ENCODE measurements at regions not wholly inside any gene's neighbourhood (a gene's known extent, or its start where the extent isn't known, plus 50 kb on each side); places are given as distances from the start of the nearest gene placed in this dataset.

DNA sequence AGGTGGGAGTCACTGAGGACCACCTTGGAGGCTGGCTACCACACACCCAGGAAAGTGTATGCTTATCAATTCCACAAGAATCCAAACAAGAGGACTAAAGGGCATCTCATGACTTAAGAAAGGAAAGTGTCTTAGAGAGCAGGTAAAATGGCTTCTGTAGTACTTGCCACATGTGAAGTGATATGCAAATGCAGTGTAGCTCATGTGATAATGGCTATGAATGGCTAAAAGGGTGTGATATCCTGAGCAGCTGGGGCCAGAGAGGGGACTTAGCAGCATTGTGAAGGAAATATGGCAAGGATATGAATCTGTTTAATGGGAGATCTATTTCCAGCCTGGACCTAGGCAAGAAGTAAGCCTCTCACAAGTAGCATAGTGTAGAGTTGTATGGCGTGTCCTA lies 90.5 kb downstream of the BUB3 start:
- no peak overlapping the region for H2AFZ ChIP-seq (replicated peaks)
- Mint-ChIP-seq H3K36me3 (no peaks in the 10 kb centered on the region), H3K9me3 (no peaks in the 10 kb centered on the region), H3K4me3 (no peak overlapping the region), H3K27ac (no peak overlapping the region), H3K27me3 (ENCODE audit: insufficient read depth, low read depth) (no peaks in the 10 kb centered on the region), H3K4me1 (no peaks in the 10 kb centered on the region)
- DNase-seq (ENCODE audit: low spot score) = no peak
- H3K4me2 ChIP-seq = no peak overlapping the region
- no peak overlapping the region for H3K4me3 ChIP-seq
- H3K27me3 ChIP-seq = peaks cover 28% of the 10 kb centered on the region
- no peaks in the 10 kb centered on the region for H3K9me3 ChIP-seq (ENCODE audit: low read depth)
- H3F3A ChIP-seq (ENCODE audit: low read depth) = no peaks in the 10 kb centered on the region
- H3K36me3 ChIP-seq = no peaks in the 10 kb centered on the region
- peaks cover 4% of the 10 kb centered on the region for H4K20me1 ChIP-seq (ENCODE audit: low read depth)
- H3K9ac ChIP-seq = no peak overlapping the region
- H3K79me2 ChIP-seq (ENCODE audit: low read depth) = no peaks in the 10 kb centered on the region
- TF ChIP-seq, protein P1, sequence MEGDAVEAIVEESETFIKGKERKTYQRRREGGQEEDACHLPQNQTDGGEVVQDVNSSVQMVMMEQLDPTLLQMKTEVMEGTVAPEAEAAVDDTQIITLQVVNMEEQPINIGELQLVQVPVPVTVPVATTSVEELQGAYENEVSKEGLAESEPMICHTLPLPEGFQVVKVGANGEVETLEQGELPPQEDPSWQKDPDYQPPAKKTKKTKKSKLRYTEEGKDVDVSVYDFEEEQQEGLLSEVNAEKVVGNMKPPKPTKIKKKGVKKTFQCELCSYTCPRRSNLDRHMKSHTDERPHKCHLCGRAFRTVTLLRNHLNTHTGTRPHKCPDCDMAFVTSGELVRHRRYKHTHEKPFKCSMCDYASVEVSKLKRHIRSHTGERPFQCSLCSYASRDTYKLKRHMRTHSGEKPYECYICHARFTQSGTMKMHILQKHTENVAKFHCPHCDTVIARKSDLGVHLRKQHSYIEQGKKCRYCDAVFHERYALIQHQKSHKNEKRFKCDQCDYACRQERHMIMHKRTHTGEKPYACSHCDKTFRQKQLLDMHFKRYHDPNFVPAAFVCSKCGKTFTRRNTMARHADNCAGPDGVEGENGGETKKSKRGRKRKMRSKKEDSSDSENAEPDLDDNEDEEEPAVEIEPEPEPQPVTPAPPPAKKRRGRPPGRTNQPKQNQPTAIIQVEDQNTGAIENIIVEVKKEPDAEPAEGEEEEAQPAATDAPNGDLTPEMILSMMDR (IDR thresholded peaks at IDR 0.05) = no peak
- TF ChIP-seq EZH2phosphoT487 (IDR thresholded peaks at IDR 0.05) (no peak), EZH2 (IDR thresholded peaks at IDR 0.05) (no peak)
- H3K27ac ChIP-seq = no peak overlapping the region
- H3K4me1 ChIP-seq = no peaks in the 10 kb centered on the region

DNA sequence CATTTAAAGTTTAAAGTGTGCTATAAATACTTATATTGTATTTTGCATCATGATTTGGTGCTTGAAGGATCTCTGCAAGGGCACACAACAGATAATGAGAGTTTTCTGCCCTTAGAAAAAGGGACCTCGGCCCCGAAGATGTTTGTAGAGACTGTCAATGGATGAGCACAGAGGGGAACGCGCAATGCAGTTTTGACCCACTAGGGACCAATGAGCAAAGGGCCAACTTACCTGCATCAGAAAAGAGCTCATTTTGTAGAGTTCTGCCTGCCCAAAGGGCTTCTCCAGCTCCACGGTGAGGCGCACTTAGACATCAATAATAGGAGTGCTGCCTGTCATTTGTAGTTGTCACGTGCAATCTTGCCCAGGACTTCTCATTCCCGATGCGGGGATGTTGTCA lies 91.1 kb downstream of the BUB3 start:
- Histone ChIP-seq H2AFZ (replicated peaks) (no peak overlapping the region), H3K79me2 (ENCODE audit: low read depth) (no peaks in the 10 kb centered on the region), H3K9me3 (ENCODE audit: low read depth) (no peaks in the 10 kb centered on the region), H3K9ac (no peak overlapping the region), H3K4me3 (no peak overlapping the region), H3K27ac (no peak overlapping the region), H3K36me3 (no peaks in the 10 kb centered on the region), H4K20me1 (ENCODE audit: low read depth) (peaks cover 10% of the 10 kb centered on the region), H3K4me2 (no peak overlapping the region), H3K27me3 (peaks cover 33% of the 10 kb centered on the region), H3K4me1 (peaks cover 1% of the 10 kb centered on the region), H3F3A (ENCODE audit: low read depth) (no peaks in the 10 kb centered on the region)
- H3K36me3 Mint-ChIP-seq = no peaks in the 10 kb centered on the region
- peaks cover 5% of the 10 kb centered on the region for H3K4me1 Mint-ChIP-seq
- no peaks in the 10 kb centered on the region for H3K9me3 Mint-ChIP-seq
- no peak overlapping the region for H3K4me3 Mint-ChIP-seq
- TF ChIP-seq, protein P1 (IDR thresholded peaks at IDR 0.05) = peak; percentile 27
- TF ChIP-seq EZH2phosphoT487 (IDR thresholded peaks at IDR 0.05) = no peak
- no peak for TF ChIP-seq EZH2 (IDR thresholded peaks at IDR 0.05)
- H3K27ac Mint-ChIP-seq = no peak overlapping the region
- no peaks in the 10 kb centered on the region for H3K27me3 Mint-ChIP-seq (ENCODE audit: insufficient read depth, low read depth)
- peak; percentile 4 for DNase-seq (ENCODE audit: low spot score)

DNA sequence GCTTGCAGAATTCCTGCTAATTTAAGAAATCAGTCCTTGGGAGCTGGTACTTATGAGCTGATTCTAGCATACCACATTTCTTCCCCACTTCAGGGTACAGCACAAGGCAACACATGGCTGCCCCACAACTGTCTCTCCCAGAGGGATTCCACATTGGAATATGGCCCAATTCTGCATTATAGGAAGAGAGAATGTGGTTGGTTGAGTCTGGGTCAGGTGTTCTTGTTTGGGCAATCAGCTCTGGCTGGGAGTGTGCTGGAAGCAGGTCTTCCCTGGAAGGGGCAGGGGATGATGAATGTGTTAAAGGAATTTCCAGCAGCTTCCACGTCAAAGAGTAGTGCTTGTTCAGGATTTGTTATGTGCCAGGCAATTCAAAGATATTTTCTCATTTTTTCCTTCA lies 95.7 kb downstream of the BUB3 start:
- Mint-ChIP-seq H3K4me3 (no peak overlapping the region), H3K27me3 (ENCODE audit: insufficient read depth, low read depth) (peaks cover 5% of the 10 kb centered on the region), H3K4me1 (peaks cover 12% of the 10 kb centered on the region), H3K27ac (no peak overlapping the region), H3K9me3 (no peaks in the 10 kb centered on the region), H3K36me3 (no peaks in the 10 kb centered on the region)
- peaks cover 68% of the 10 kb centered on the region for H3K27me3 ChIP-seq
- TF ChIP-seq EZH2phosphoT487 (IDR thresholded peaks at IDR 0.05) = no peak
- TF ChIP-seq, protein P1 (IDR thresholded peaks at IDR 0.05) = no peak
- TF ChIP-seq EZH2 (IDR thresholded peaks at IDR 0.05) = no peak
- H2AFZ ChIP-seq (replicated peaks) = no peak overlapping the region
- no peak overlapping the region for H3K4me3 ChIP-seq
- no peaks in the 10 kb centered on the region for H3K79me2 ChIP-seq (ENCODE audit: low read depth)
- H3F3A ChIP-seq (ENCODE audit: low read depth) = no peaks in the 10 kb centered on the region
- no peak for DNase-seq (ENCODE audit: low spot score)
- no peak overlapping the region for H3K9ac ChIP-seq
- peaks cover 17% of the 10 kb centered on the region for H3K4me1 ChIP-seq
- H3K4me2 ChIP-seq = no peak overlapping the region
- no peaks in the 10 kb centered on the region for H3K36me3 ChIP-seq
- H3K9me3 ChIP-seq (ENCODE audit: low read depth) = no peaks in the 10 kb centered on the region
- H4K20me1 ChIP-seq (ENCODE audit: low read depth) = peaks cover 26% of the 10 kb centered on the region
- no peak overlapping the region for H3K27ac ChIP-seq

Data from neural progenitor cell (in vitro differentiated cells).